Endodermal cell (in vitro differentiated cells): ENCODE measurements at regions not wholly inside any gene's neighbourhood (a gene's known extent, or its start where the extent isn't known, plus 50 kb on each side); places are given as distances from the start of the nearest gene placed in this dataset.
A peak's percentile ranks its signal among the peaks of the same experiment; 100 is the strongest.

ENCODE experiments used
- DNase-seq: peaks from one replicate; pipeline ENCODE4 v3.0.0-alpha.2; 2017
- H3K27ac ChIP-seq: 2 replicates; pipeline ENCODE4 v1.5.1; 2013; ENCODE audit warnings: mild to moderate bottlenecking, low read depth, low read length, moderate library complexity
- H3K27me3 ChIP-seq: 2 replicates; pipeline ENCODE4 v1.6.1; 2013; ENCODE audit warnings: mild to moderate bottlenecking, low read length, moderate library complexity; ENCODE audit not compliant: insufficient read depth, control insufficient read depth, poor library complexity, severe bottlenecking
- H3K36me3 ChIP-seq: 2 replicates; pipeline ENCODE4 v1.7.0; 2013; ENCODE audit warnings: mild to moderate bottlenecking, low read length, moderate library complexity; ENCODE audit not compliant: control insufficient read depth, insufficient read depth
- H3K4me1 ChIP-seq: one replicate; pipeline ENCODE4 v1.7.0; 2013; ENCODE audit warnings: low read length; ENCODE audit not compliant: control insufficient read depth, insufficient read depth
- H3K4me3 ChIP-seq: 2 replicates; pipeline ENCODE4 v1.5.1; 2013; ENCODE audit warnings: mild to moderate bottlenecking, low read length, moderate library complexity
- H3K9ac ChIP-seq: 2 replicates; pipeline ENCODE4 v1.6.1; 2013; ENCODE audit warnings: mild to moderate bottlenecking, low read length, moderate library complexity; ENCODE audit not compliant: poor library complexity, severe bottlenecking; ENCODE audit errors: extremely low read depth
- H3K9me3 ChIP-seq: 2 replicates; pipeline ENCODE4 v1.6.1; 2013; ENCODE audit warnings: mild to moderate bottlenecking, low read length, moderate library complexity; ENCODE audit not compliant: control insufficient read depth
- H3K27ac Mint-ChIP-seq: 2 replicates; pipeline ENCODE4 v1.8.0; 2020; ENCODE audit warnings: mixed read lengths
- H3K27me3 Mint-ChIP-seq: 2 replicates; pipeline ENCODE4 v1.8.0; 2021; ENCODE audit warnings: mild to moderate bottlenecking, mixed read lengths; ENCODE audit not compliant: insufficient read depth
- H3K36me3 Mint-ChIP-seq: 2 replicates; pipeline ENCODE4 v1.8.0; 2020; ENCODE audit warnings: low read depth, mixed read lengths
- H3K4me1 Mint-ChIP-seq: 2 replicates; pipeline ENCODE4 v1.8.0; 2020; ENCODE audit warnings: mixed read lengths
- H3K4me3 Mint-ChIP-seq: 2 replicates; pipeline ENCODE4 v1.8.0; 2020; ENCODE audit warnings: mild to moderate bottlenecking, moderate library complexity, mixed read lengths
- H3K9me3 Mint-ChIP-seq: 2 replicates; pipeline ENCODE4 v1.8.0; 2020; ENCODE audit warnings: mild to moderate bottlenecking, mixed read lengths
- WGBS, 2 experiments: methylation state at CpG; one replicate each; pipeline versions ENCODE4 v1.1.5 to v1.1.7; 2013; ENCODE audit warnings: missing lambda C conversion rate in 2 of 2, mixed read lengths in 1 of 2; ENCODE audit not compliant: insufficient coverage in 1 of 2, insufficient read length in 1 of 2; 5-methylcytosine and 5-hydroxymethylcytosine counted together
- TF ChIP-seq, protein P1 (sequence below): fragments of 200-600 bp; sonication (generic); conservative IDR thresholded peaks from 2 replicates; pipeline ENCODE4 v1.5.0; 2021; ENCODE audit warnings: antibody characterized with exemption, mild to moderate bottlenecking

DNA sequence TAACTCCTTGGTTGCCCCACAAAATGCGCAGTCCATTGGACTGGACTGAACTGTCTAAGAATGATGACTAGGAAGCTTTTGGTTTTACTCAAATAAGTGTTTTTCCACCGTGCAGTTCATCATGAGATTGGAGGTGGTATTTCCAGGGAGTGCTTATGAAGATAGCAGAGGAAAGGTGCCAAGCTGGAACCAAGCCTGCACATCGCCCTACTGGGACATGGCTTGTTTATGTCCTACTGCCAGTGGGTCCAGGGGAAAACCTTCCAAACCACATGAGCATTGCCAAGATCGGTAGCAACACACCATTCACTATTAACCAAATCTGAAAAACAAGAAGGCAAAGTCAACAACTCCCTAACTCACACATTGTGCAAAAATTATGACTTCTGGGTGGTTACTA is 54.7 kb upstream of the DSCAM start:
- Histone ChIP-seq H3K27ac (no peak overlapping the region), H3K36me3 (no peaks in the 10 kb centered on the region), H3K4me3 (no peak overlapping the region), H3K4me1 (peaks cover 12% of the 10 kb centered on the region), H3K27me3 (no peaks in the 10 kb centered on the region), H3K9me3 (peaks cover 20% of the 10 kb centered on the region), H3K9ac (no peak overlapping the region)
- H3K4me1 Mint-ChIP-seq: peaks cover 39% of the 10 kb centered on the region
- H3K36me3 Mint-ChIP-seq: peaks cover 5% of the 10 kb centered on the region
- no peak for DNase-seq
- no peak overlapping the region for H3K27ac Mint-ChIP-seq
- no peak overlapping the region for H3K4me3 Mint-ChIP-seq
- peaks cover 26% of the 10 kb centered on the region for H3K27me3 Mint-ChIP-seq
- TF ChIP-seq, protein P1, sequence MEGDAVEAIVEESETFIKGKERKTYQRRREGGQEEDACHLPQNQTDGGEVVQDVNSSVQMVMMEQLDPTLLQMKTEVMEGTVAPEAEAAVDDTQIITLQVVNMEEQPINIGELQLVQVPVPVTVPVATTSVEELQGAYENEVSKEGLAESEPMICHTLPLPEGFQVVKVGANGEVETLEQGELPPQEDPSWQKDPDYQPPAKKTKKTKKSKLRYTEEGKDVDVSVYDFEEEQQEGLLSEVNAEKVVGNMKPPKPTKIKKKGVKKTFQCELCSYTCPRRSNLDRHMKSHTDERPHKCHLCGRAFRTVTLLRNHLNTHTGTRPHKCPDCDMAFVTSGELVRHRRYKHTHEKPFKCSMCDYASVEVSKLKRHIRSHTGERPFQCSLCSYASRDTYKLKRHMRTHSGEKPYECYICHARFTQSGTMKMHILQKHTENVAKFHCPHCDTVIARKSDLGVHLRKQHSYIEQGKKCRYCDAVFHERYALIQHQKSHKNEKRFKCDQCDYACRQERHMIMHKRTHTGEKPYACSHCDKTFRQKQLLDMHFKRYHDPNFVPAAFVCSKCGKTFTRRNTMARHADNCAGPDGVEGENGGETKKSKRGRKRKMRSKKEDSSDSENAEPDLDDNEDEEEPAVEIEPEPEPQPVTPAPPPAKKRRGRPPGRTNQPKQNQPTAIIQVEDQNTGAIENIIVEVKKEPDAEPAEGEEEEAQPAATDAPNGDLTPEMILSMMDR: no peak
- H3K9me3 Mint-ChIP-seq: peaks cover 21% of the 10 kb centered on the region
- WGBS, 2 experiments: 89 to 90% methylated on average over 3 to 4 of the region's 4 CpGs

DNA sequence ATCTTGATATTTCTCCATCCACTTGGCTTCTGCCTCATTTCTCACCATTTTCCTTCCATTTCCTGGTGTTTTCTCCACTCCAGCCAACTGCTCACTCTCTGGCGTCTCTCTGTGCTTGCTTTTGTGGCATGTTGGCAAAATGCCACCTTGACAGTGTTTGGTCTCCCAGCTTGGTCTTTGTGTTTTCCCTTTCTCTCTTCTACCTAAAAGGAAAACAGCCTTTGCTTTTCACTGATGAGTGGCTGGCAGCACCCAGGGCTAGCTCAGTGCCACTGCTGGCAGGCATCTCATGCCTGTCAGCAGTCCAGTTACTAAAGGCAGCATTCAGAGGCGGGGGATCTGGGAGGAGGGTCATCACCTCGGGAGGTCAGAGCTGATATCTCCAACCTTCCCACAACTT is 55.3 kb upstream of the DSCAM start:
- no peaks in the 10 kb centered on the region for H3K36me3 ChIP-seq
- peaks cover 2% of the 10 kb centered on the region for H3K36me3 Mint-ChIP-seq
- H3K27ac Mint-ChIP-seq: no peak overlapping the region
- no peak for DNase-seq
- peaks cover 23% of the 10 kb centered on the region for H3K27me3 Mint-ChIP-seq
- H3K9me3 ChIP-seq: peaks cover 14% of the 10 kb centered on the region
- H3K9me3 Mint-ChIP-seq: peaks cover 15% of the 10 kb centered on the region
- H3K27ac ChIP-seq: no peak overlapping the region
- TF ChIP-seq, protein P1: no peak
- H3K4me1 Mint-ChIP-seq: peaks cover 39% of the 10 kb centered on the region
- H3K4me3 ChIP-seq: no peak overlapping the region
- no peak overlapping the region for H3K4me3 Mint-ChIP-seq
- H3K4me1 ChIP-seq: peaks cover 12% of the 10 kb centered on the region
- no peaks in the 10 kb centered on the region for H3K27me3 ChIP-seq
- 89 to 100% methylated on average over 1 to 3 of the region's 3 CpGs for WGBS, 2 experiments
- H3K9ac ChIP-seq: no peak overlapping the region

DNA sequence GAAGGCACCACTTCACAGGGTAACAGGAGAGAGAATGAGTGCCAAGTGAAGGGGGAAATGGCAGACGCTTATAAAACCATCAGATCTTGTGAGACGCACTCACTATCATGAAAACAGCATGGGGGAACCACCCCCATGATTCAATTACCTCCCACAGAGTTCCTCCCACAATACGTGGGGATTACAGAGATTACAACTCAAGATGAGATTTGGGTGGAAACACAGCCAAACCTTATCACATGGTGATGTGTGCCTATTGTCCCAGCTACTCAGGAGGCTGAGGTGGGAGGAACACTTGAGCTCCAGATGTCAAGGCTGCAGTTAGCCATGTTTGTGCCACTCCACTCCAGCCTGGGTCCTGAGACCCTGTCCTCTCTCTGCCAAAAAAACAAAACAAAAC is 56.0 kb upstream of the DSCAM start:
- H3K9me3 Mint-ChIP-seq: peaks cover 10% of the 10 kb centered on the region

More for the DNA sequence above, 56.0 kb upstream of the DSCAM start:
- peaks cover 23% of the 10 kb centered on the region for H3K27me3 Mint-ChIP-seq
- TF ChIP-seq, protein P1: no peak
- H3K27me3 ChIP-seq: no peaks in the 10 kb centered on the region
- H3K4me3 ChIP-seq: no peak overlapping the region
- H3K4me3 Mint-ChIP-seq: no peak overlapping the region
- H3K36me3 ChIP-seq: no peaks in the 10 kb centered on the region
- WGBS, 2 experiments: 23 to 67% methylated on average over 3 of the region's 3 CpGs
- H3K36me3 Mint-ChIP-seq: peaks cover 2% of the 10 kb centered on the region
- peaks cover 7% of the 10 kb centered on the region for H3K9me3 ChIP-seq
- DNase-seq: peak; percentile 70
- peaks cover 39% of the 10 kb centered on the region for H3K4me1 Mint-ChIP-seq
- H3K4me1 ChIP-seq: peaks cover 12% of the 10 kb centered on the region
- no peak overlapping the region for H3K9ac ChIP-seq
- H3K27ac ChIP-seq: no peak overlapping the region
- H3K27ac Mint-ChIP-seq: no peak overlapping the region
